GM20000 (cell line): ENCODE measurements at regions not wholly inside any gene's neighbourhood (a gene's known extent, or its start where the extent isn't known, plus 50 kb on each side); places are given as distances from the start of the nearest gene placed in this dataset.
"Not testable (repeated sequence)": the region's sequence is repeated elsewhere in the genome, so short reads cannot be mapped to it uniquely, and the experiment has no call there.

Experiments
- DNase-seq: peaks from one replicate; pipeline ENCODE4 v3.0.0; 2012; ENCODE audit warnings: low spot score
- TF ChIP-seq, protein P1 (sequence below): IDR thresholded peaks from 2 replicates; pipeline ENCODE4 v1.5.1; 2012; ENCODE audit warnings: mild to moderate bottlenecking, control low read depth; ENCODE audit errors: extremely low read depth, missing control alignments

DNA sequence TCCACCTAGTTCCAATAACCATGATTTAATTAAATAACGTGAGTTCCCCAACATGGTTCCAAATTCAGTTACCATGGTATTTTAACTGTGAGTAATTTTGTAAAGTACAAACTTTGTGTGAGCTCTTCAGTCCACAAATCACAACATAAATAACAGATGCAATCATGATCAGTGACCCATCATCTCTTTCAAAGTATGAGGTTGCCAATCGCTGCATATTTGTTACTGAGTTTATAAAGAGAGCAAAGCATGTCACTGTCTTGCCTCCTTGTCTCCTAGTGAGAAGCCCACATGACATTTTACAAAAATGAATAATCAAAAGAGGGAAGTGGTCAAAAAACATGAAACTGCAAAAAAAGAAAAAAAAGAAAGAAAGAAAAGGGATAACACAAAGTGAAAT, 69.1 kb upstream of the PDSS1 start:
- no peak for DNase-seq
- TF ChIP-seq, protein P1, sequence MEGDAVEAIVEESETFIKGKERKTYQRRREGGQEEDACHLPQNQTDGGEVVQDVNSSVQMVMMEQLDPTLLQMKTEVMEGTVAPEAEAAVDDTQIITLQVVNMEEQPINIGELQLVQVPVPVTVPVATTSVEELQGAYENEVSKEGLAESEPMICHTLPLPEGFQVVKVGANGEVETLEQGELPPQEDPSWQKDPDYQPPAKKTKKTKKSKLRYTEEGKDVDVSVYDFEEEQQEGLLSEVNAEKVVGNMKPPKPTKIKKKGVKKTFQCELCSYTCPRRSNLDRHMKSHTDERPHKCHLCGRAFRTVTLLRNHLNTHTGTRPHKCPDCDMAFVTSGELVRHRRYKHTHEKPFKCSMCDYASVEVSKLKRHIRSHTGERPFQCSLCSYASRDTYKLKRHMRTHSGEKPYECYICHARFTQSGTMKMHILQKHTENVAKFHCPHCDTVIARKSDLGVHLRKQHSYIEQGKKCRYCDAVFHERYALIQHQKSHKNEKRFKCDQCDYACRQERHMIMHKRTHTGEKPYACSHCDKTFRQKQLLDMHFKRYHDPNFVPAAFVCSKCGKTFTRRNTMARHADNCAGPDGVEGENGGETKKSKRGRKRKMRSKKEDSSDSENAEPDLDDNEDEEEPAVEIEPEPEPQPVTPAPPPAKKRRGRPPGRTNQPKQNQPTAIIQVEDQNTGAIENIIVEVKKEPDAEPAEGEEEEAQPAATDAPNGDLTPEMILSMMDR: no peak

DNA sequence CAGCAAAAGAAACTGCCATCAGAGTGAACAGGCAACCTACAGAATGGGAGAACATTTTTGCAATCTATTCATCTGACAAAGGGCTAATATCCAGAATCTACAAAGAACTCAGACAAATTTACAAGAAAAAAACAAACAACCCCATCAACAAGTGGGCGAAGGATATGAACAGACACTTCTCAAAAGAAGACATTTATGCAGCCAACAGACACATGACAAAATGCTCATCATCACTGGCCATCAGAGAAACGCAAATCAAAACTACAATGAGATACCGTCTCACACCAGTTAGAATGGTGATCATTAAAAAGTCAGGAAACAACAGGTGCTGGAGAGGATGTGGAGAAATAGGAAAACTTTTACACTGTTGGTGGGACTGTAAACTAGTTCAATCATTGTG, 65.3 kb upstream of the PDSS1 start:
- DNase-seq: not testable (repeated sequence)

DNA sequence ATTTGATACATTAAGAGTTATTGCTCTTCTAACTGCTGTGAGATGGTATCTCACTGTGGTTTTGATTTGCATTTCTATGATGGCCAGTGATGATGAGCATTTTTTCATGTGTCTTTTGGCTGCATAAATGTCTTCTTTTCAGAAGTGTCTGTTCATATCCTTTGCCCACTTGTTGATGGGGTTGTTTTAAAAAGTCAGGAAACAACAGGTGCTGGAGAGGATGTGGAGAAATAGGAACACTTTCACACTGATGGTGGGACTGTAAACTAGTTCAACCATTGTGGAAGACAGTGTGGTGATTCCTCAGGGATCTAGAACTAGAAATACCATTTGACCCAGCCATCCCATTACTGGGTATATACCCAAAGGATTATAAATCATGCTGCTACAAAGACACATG, 63.4 kb upstream of the PDSS1 start:
- not testable (repeated sequence) for DNase-seq

DNA sequence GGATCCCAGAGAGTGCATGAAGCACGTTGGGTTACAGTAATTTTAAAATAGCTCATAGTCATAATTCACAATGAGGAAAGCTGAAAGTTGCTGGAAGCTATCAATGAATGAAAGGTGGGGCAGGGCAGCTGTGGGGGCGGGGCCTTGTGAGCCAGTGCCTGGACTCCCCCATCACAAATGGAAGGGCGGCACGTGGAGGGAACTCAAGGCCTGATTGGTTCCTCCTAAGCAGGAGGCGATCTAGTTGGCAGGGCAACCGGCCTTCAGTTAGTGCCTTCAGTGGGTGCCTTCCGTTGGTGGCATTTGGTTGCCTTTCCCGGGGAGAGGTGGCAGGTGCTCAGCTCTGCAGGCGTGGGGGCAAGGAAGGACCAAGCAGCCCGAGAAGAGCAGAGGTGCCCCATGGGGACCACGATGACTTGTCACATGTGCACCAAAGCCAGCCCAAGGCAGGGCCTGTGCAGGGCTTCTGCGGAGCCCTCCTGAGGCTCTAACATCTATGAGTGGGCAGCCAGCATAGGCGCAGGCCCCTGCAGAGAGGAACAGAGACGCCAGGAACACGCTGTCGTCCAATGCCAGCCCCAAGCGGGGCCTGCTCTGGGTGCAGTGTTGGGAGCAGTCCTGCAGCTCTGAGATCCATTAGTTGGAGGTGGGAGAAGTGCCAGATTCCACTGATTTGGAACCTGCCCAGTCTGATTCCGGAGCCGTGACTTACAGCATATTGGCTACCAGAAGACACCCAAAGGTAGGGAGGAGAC, 59.8 kb upstream of the PDSS1 start:
- TF ChIP-seq, protein P1: no peak

DNA sequence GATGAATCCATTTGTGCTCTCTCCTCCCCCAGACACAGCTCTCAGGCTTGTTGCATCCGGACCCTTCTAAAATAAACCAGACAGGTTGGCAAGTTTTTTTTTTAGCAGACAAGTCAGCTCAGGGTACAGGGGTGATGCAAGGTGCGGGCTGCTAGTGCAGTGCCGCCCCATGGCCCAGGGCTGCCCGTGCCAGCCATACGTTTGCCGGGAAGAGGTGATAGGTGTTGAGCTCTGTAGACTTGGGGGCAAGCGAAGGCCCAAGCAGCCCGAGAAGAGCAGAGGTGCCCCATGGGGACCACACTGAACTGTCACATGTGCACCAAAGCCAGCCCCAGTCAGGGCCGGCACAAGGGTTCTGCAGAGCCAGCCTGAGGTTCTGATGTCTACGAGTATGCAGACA, 57.1 kb upstream of the PDSS1 start:
- no peak for DNase-seq
- TF ChIP-seq, protein P1: no peak

More for the DNA sequence above, 59.8 kb upstream of the PDSS1 start:
- no peak for DNase-seq

DNA sequence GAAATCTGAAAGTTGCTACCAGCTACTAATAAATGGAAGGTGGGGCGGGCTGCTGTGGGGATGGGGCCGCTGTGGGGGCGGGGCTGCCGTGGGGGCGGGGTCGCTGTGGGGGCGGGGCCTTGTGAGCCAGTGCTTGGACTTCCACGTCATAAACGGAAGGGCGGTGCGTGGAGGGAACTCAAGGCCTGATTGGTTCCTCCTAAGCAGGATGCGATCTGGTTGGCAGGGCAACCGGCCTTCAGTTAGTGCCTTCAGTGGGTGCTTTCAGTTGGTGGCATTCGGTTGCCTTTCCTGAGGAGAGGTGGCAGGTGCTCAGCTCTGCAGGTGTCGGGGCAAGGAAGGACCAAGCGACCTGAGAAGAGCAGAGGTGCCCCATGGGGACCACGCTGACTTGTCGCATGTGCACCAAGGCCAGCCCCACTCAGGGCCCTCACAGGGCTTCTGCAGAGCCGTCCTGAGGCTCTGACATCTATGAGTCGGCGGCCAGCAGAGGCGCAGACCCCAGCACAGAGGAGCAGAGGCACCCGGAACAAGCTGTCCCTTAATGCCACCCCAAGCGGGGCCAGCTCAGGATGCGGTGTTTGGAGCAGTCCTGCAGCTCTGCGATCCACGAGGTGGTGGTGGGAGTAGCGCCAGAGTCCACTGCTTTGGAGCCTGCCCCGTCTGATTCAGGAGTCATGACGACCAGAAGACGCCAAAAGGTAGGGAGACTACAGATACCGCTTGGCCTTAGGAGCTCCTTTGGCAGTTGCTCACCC, 54.4 kb upstream of the PDSS1 start:
- DNase-seq: no peak
- TF ChIP-seq, protein P1: no peak

DNA sequence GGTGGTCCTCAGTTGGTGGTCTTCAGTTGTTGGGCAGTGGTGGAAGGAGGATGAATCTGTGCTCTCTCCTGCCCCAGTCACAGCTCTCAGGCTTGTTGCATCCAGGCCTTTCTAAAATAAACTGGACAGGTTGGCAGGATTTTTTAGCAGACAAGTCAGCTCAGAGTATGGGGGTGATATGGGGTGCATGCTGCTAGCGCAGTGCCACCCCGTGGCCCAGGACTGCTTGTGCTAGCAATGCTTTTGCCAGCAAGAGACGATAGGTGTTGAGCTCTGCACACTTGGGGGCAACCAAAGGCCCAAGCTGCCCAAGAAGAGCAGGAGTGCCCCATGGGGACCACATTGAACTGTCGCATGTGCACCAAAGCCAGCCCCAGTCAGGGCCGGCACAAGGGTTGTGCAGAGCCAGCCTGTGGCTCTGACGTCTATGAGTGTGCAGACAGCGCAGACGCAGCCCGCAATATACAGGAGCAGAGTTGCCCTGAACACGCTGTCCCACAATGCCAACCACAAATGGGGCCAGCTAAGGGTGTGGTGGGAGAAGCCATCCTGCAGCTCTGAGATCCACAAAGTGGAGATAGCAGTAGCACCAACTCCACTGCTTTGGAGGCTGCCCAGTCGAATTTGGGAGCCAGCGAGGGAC, 49.8 kb upstream of the PDSS1 start:
- DNase-seq: no peak
- TF ChIP-seq, protein P1: no peak
